ENCODE measurements at regions not wholly inside any gene's neighbourhood (a gene's known extent, or its start where the extent isn't known, plus 50 kb on each side); places are given as distances from the start of the nearest gene placed in this dataset.
"Not testable (repeated sequence)": the region's sequence is repeated elsewhere in the genome, so short reads cannot be mapped to it uniquely, and the experiment has no call there.

DNA sequence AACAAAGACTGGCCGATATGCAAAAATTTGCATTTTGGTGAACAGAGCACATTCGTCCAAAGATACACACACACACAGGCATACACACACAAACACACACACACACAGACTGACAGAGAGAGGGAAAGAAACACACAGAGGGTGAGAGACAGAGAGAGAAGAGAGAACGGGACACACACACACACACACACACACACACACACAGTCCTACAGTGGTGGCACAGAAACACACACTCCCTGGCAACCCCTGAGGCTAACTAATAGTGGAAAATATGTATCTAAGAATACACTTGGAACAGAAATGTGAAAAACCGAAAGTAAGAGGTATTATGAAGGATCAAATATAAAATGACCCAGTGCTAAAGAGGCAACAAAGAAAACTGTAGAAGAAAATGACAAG is 919.9 kb upstream of the DEFB115 start:
- TF ChIP-seq EZH2phosphoT487 (IDR thresholded peaks at IDR 0.05; ENCODE audit: borderline replicate concordance, low read length): not testable (repeated sequence)
- TF ChIP-seq, protein P1, sequence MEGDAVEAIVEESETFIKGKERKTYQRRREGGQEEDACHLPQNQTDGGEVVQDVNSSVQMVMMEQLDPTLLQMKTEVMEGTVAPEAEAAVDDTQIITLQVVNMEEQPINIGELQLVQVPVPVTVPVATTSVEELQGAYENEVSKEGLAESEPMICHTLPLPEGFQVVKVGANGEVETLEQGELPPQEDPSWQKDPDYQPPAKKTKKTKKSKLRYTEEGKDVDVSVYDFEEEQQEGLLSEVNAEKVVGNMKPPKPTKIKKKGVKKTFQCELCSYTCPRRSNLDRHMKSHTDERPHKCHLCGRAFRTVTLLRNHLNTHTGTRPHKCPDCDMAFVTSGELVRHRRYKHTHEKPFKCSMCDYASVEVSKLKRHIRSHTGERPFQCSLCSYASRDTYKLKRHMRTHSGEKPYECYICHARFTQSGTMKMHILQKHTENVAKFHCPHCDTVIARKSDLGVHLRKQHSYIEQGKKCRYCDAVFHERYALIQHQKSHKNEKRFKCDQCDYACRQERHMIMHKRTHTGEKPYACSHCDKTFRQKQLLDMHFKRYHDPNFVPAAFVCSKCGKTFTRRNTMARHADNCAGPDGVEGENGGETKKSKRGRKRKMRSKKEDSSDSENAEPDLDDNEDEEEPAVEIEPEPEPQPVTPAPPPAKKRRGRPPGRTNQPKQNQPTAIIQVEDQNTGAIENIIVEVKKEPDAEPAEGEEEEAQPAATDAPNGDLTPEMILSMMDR (IDR thresholded peaks at IDR 0.05; ENCODE audit: low read depth, low read length, poor library complexity, severe bottlenecking): not testable (repeated sequence)
